ENCODE measurements at regions not wholly inside any gene's neighbourhood (a gene's known extent, or its start where the extent isn't known, plus 50 kb on each side); places are given as distances from the start of the nearest gene placed in this dataset.

DNA sequence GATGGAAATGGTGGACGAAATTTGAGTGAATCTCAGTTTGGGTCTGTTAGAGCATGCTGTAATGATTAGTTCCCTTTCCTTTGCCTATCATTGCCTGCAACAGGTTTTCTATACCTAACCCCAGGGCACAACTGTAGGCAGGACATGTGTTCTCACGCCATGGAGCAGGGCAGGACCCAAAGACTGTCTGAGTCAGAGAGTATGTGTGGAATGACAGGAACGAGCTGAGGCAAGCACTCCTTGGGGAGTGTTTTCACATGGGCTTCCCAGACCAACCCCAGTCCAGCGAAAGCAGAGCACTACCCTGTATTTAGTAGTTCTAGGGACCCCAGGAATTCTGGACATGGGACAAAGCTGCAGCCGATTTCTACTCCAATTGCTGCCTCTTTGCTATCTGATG, 234.2 kb downstream of the HACE1 start:
- Histone ChIP-seq H3K9me3 (ENCODE audit: control insufficient read depth, insufficient read depth, low read depth, low read length) (no peaks in the 10 kb centered on the region), H3K36me3 (ENCODE audit: control insufficient read depth, insufficient read depth, low read length) (no peaks in the 10 kb centered on the region), H3K27ac (ENCODE audit: low read length) (peak overlapping the region; percentile 77), H3K4me3 (ENCODE audit: low read depth in 2 of 2, low read length in 2 of 2) (no peak overlapping the region), H3K4me1 (ENCODE audit: control insufficient read depth, insufficient read depth, low read length) (peaks cover 35% of the 10 kb centered on the region), H3K27me3 (ENCODE audit: control insufficient read depth, insufficient read depth, low read length) (no peaks in the 10 kb centered on the region)
- DNase-seq (ENCODE audit: low read depth, low spot score) (no peak), ATAC-seq (peak; percentile 65)
- in situ Hi-C loops (cut with HindIII; ENCODE audit: low pct_unique_long_range_greater_than_20kb, low sequenced_read_pairs) (no loop called here), intact Hi-C loops (cut with micrococcal nuclease; ENCODE audit: unreplicated experiment) (loop anchor here (10.0 kb wide), 1 partner anchor 149 kb away; no protein-coding TSS in a partner anchor)
- no peak for TF ChIP-seq REST (IDR thresholded peaks at IDR 0.05; ENCODE audit: insufficient read depth in 1 of 2, low read depth in 2 of 2, low read length in 1 of 2)
- TF ChIP-seq CTCF (IDR thresholded peaks at IDR 0.05), result no peak
- TF ChIP-seq SIN3A (IDR thresholded peaks at IDR 0.05; ENCODE audit: borderline replicate concordance, insufficient read depth, low read depth, low read length), result no peak
- TF ChIP-seq POLR2AphosphoS5 (IDR thresholded peaks at IDR 0.05; ENCODE audit: low read depth, low read length), result no peak
- TF ChIP-seq TCF7L2 (IDR thresholded peaks at IDR 0.05; ENCODE audit: low read depth, low read length), result no peak
- BruUV-seq (replicated peaks), result no TSS peak
- POLR2A ChIA-PET, result no interaction called here
- CTCF ChIA-PET, result interaction anchor here (0.6 kb wide), 1 partner anchor 94 kb away, joined by 9 read pairs; no protein-coding TSS in a partner anchor

GRCh38 chr6:104623052-104623690, 236.5 kb downstream of the HACE1 start:
- ChIA-PET CTCF (no interaction called here), POLR2A (no interaction called here)
- peak; percentile 64; the same call in 1 of the 2 replicates for TF ChIP-seq TCF7L2 (IDR thresholded peaks at IDR 0.05; ENCODE audit: low read depth, low read length)
- TF ChIP-seq CTCF (IDR thresholded peaks at IDR 0.05), result peak; percentile 31
- TF ChIP-seq POLR2AphosphoS5 (IDR thresholded peaks at IDR 0.05; ENCODE audit: low read depth, low read length), result peak; percentile 41; the same call in 1 of the 2 replicates
- TF ChIP-seq SIN3A (IDR thresholded peaks at IDR 0.05; ENCODE audit: borderline replicate concordance, insufficient read depth, low read depth, low read length), result no peak
- TF ChIP-seq REST (IDR thresholded peaks at IDR 0.05; ENCODE audit: insufficient read depth in 1 of 2, low read depth in 2 of 2, low read length in 1 of 2), result no peak
- intact Hi-C loops (cut with micrococcal nuclease; ENCODE audit: unreplicated experiment) (loop anchor here (10.0 kb wide), 1 partner anchor 152 kb away; no protein-coding TSS in a partner anchor), in situ Hi-C loops (cut with HindIII; ENCODE audit: low pct_unique_long_range_greater_than_20kb, low sequenced_read_pairs) (no loop called here)
- H3K27me3 ChIP-seq (ENCODE audit: control insufficient read depth, insufficient read depth, low read length), result no peaks in the 10 kb centered on the region
- peak overlapping the region; percentile 7 to 47; a peak in 3 of 4 replicates for H3K4me3 ChIP-seq (ENCODE audit: low read depth in 2 of 2, low read length in 2 of 2)
- no TSS peak for BruUV-seq (replicated peaks)
- peak overlapping the region; percentile 92 for H3K27ac ChIP-seq (ENCODE audit: low read length)
- DNase-seq (ENCODE audit: low read depth, low spot score) (no peak), ATAC-seq (peak; percentile 98)
- H3K36me3 ChIP-seq (ENCODE audit: control insufficient read depth, insufficient read depth, low read length), result no peaks in the 10 kb centered on the region
- no peaks in the 10 kb centered on the region for H3K9me3 ChIP-seq (ENCODE audit: control insufficient read depth, insufficient read depth, low read depth, low read length)
- peaks cover 31% of the 10 kb centered on the region for H3K4me1 ChIP-seq (ENCODE audit: control insufficient read depth, insufficient read depth, low read length)

Measured in Panc1 (cell line).